K562 (cell line): ENCODE measurements at regions not wholly inside any gene's neighbourhood (a gene's known extent, or its start where the extent isn't known, plus 50 kb on each side); places are given as distances from the start of the nearest gene placed in this dataset.

Experiments used
- ARID3B ChIP-seq: fragments of 250-450 bp; sonication (Bioruptor Pico); IDR thresholded peaks from 2 replicates; pipeline ENCODE4 v1.4.0; 2020; ENCODE audit warnings: borderline replicate concordance
- GATA2 ChIP-seq: sonication (generic); formaldehyde crosslinking; IDR thresholded peaks from 2 replicates; pipeline ENCODE4 v1.4.0; 2020; ENCODE audit warnings: mild to moderate bottlenecking, missing genetic modification reagents
- HOMEZ ChIP-seq: fragments of 250-450 bp; sonication (Bioruptor Pico); IDR thresholded peaks from 2 replicates; pipeline ENCODE4 v1.4.0; 2020; ENCODE audit warnings: mild to moderate bottlenecking, moderate library complexity
- HSF4 ChIP-seq: fragments of 250-450 bp; sonication (Bioruptor Pico); IDR thresholded peaks from 2 replicates; pipeline ENCODE4 v2.1.2; 2022; ENCODE audit warnings: mild to moderate bottlenecking, moderate library complexity, borderline replicate concordance
- NRF1 ChIP-seq, 2 experiments: fragments of 450-650 bp; IDR thresholded peaks in 1 of 2; conservative IDR thresholded peaks in 1 of 2; 2 replicates each; pipeline ENCODE4 v1.6.1; 2014; ENCODE audit warnings: mild to moderate bottlenecking in 2 of 2
- RBFOX2 ChIP-seq: fragments of 200-400 bp; formaldehyde crosslinking; IDR thresholded peaks from 2 replicates; pipeline ENCODE4 v1.6.1; 2017; ENCODE audit warnings: low read depth, mild to moderate bottlenecking, low read length, moderate library complexity
- SMC3 ChIP-seq: conservative IDR thresholded peaks from 2 replicates; pipeline ENCODE4 v1.6.1; 2011; ENCODE audit warnings: low read depth, low read length, improper control_type of control experiment; ENCODE audit not compliant: insufficient read depth
- STAG1 ChIP-seq: sonication (generic); formaldehyde crosslinking; IDR thresholded peaks from 2 replicates; pipeline ENCODE4 v1.5.0; 2020; ENCODE audit warnings: missing genetic modification reagents, borderline replicate concordance
- TBL1XR1 ChIP-seq, 2 experiments: IDR thresholded peaks; 2 replicates each; pipeline ENCODE4 v1.6.1; 2012; ENCODE audit warnings: improper control_type of control experiment in 2 of 2, low read length in 2 of 2, mild to moderate bottlenecking in 1 of 2
- TCF7L2 ChIP-seq: fragments of 150-350 bp; IDR thresholded peaks from 2 replicates; pipeline ENCODE4 v1.6.1; 2016; ENCODE audit warnings: low read depth, mild to moderate bottlenecking, low read length, moderate library complexity
- ZNF445 ChIP-seq: fragments of 250-450 bp; sonication (Bioruptor Pico); IDR thresholded peaks from 2 replicates; pipeline ENCODE4 v1.4.0; 2020; ENCODE audit warnings: low read depth, mild to moderate bottlenecking, moderate library complexity
- ZNF644 ChIP-seq: fragments of 200-800 bp; sonication (Bioruptor generic); IDR thresholded peaks from 2 replicates; pipeline ENCODE4 v1.6.1; 2016; ENCODE audit warnings: low read depth, missing genetic modification characterization, missing compliant biosample characterization

GRCh38 chr11:116173506-116173905 lies 599.3 kb downstream of the BUD13 start:
- no peak for TF ChIP-seq ZNF644 (tag)
- no peak for TF ChIP-seq ZNF445 (CRISPR knock-in tag)
- TF ChIP-seq HOMEZ (CRISPR knock-in tag), result no peak
- TF ChIP-seq HSF4 (CRISPR knock-in tag), result no peak
- no peak for TF ChIP-seq TBL1XR1 (IDR thresholded peaks at IDR 0.05; ENCODE audit: low read length in 2 of 2)
- no peak for TF ChIP-seq SMC3
- no peak for TF ChIP-seq ARID3B (CRISPR knock-in tag)
- TF ChIP-seq NRF1 (conservative IDR thresholded peaks at IDR 0.05 in 1 of 2, IDR thresholded peaks at IDR 0.05 in 1 of 2), result no peak
- TF ChIP-seq STAG1, result no peak
- TF ChIP-seq TCF7L2, result no peak
- TF ChIP-seq RBFOX2, result no peak
- TF ChIP-seq GATA2, result no peak
